IMR-90 (cell line): ENCODE measurements at regions not wholly inside any gene's neighbourhood (a gene's known extent, or its start where the extent isn't known, plus 50 kb on each side); places are given as distances from the start of the nearest gene placed in this dataset.

Experiments used
- ATAC-seq: fragments of 200-7000 bp; cut with Tn5 transposase; 2 replicates; pipeline ENCODE4 v1.9.1; 2020; ENCODE audit warnings: low read depth, mild to moderate bottlenecking, moderate library complexity
- BruUV-seq: library from RNA; stranded (reverse); fragments of 400-500 nt; replicated peaks from 2 replicates; lab custom pipeline; 2021; lab: Mats Ljungman, UMichigan
- CTCF ChIA-PET: fragments of 300-600 bp; formaldehyde crosslinking; extraction: SDS; loops from one replicate; lab custom pipeline; 2021; ENCODE audit warnings: antibody characterized with exemption; lab: Yijun Ruan, JAX
- POLR2A ChIA-PET: fragments of 300-600 bp; sonication (Branson Sonifier 250); formaldehyde crosslinking; loops from one replicate; lab custom pipeline; 2022; ENCODE audit warnings: antibody characterized with exemption; ENCODE audit not compliant: unreplicated experiment; lab: Charles Lee
- DNase-seq: peaks from one replicate; pipeline ENCODE4 v3.0.0; 2013
- H2AFZ ChIP-seq: replicated peaks from 2 replicates; pipeline ENCODE3; 2013; ENCODE audit warnings: low read length, mild to moderate bottlenecking; ENCODE audit not compliant: poor library complexity
- H2AK5ac ChIP-seq: 2 replicates; pipeline ENCODE4 v1.6.1; 2013; ENCODE audit warnings: low read depth, low read length, inconsistent platforms
- H2AK9ac ChIP-seq: replicated peaks from 2 replicates; pipeline ENCODE3; 2013; ENCODE audit warnings: mild to moderate bottlenecking, low read depth, low read length, moderate library complexity; ENCODE audit not compliant: poor library complexity
- H2BK120ac ChIP-seq: 2 replicates; pipeline ENCODE4 v1.6.1; 2013; ENCODE audit warnings: low read depth, low read length, inconsistent platforms
- H2BK15ac ChIP-seq: 3 replicates; pipeline ENCODE4 v1.6.1; 2013; ENCODE audit warnings: low read depth, low read length, inconsistent platforms
- H2BK20ac ChIP-seq: 2 replicates; pipeline ENCODE4 v1.6.1; 2013; ENCODE audit warnings: low read depth, mild to moderate bottlenecking, inconsistent platforms, low read length, moderate library complexity
- H2BK5ac ChIP-seq: 2 replicates; pipeline ENCODE4 v1.6.1; 2013; ENCODE audit warnings: mild to moderate bottlenecking, low read depth, low read length, inconsistent platforms; ENCODE audit not compliant: poor library complexity, severe bottlenecking
- H3K14ac ChIP-seq: replicated peaks from 2 replicates; pipeline ENCODE4 v1.6.1; 2013; ENCODE audit warnings: low read depth, low read length, inconsistent platforms
- H3K18ac ChIP-seq: 2 replicates; pipeline ENCODE4 v1.6.1; 2013; ENCODE audit warnings: low read depth, low read length, control low read depth
- H3K23ac ChIP-seq: 2 replicates; pipeline ENCODE4 v1.6.1; 2013; ENCODE audit warnings: low read depth, low read length, inconsistent platforms
- H3K27ac ChIP-seq: 2 replicates; pipeline ENCODE4 v1.5.1; 2013; ENCODE audit warnings: mild to moderate bottlenecking, control low read depth, low read length; ENCODE audit not compliant: insufficient read depth
- H3K27me3 ChIP-seq: 2 replicates; pipeline ENCODE4 v1.6.1; 2013; ENCODE audit warnings: low read length; ENCODE audit not compliant: control insufficient read depth, insufficient read depth
- H3K36me3 ChIP-seq: 2 replicates; pipeline ENCODE4 v1.6.1; 2013; ENCODE audit warnings: low read length, mixed read lengths; ENCODE audit not compliant: control insufficient read depth, insufficient read depth
- H3K4ac ChIP-seq: 2 replicates; pipeline ENCODE4 v1.6.1; 2013; ENCODE audit warnings: low read depth, low read length, inconsistent platforms
- H3K4me1 ChIP-seq: 2 replicates; pipeline ENCODE4 v1.6.1; 2013; ENCODE audit warnings: low read length, mixed read lengths; ENCODE audit not compliant: control insufficient read depth, insufficient read depth
- H3K4me2 ChIP-seq: 2 replicates; pipeline ENCODE4 v1.6.1; 2013; ENCODE audit warnings: low read depth, mild to moderate bottlenecking, control low read depth, low read length, moderate library complexity
- H3K4me3 ChIP-seq: 2 replicates; pipeline ENCODE4 v1.5.1; 2013; ENCODE audit warnings: low read depth, mild to moderate bottlenecking, control low read depth, low read length, moderate library complexity; ENCODE audit not compliant: insufficient read depth
- H3K56ac ChIP-seq: 2 replicates; pipeline ENCODE4 v1.6.1; 2013; ENCODE audit warnings: low read length, inconsistent platforms; ENCODE audit not compliant: insufficient read depth; ENCODE audit errors: extremely low read depth
- H3K79me1 ChIP-seq, 2 experiments: 2 replicates each; pipeline ENCODE4 v1.6.1; 2013; ENCODE audit warnings: low read length in 2 of 2, inconsistent platforms in 1 of 2, low read depth in 1 of 2
- H3K9ac ChIP-seq: 2 replicates; pipeline ENCODE4 v1.6.1; 2013; ENCODE audit warnings: low read depth, low read length, control low read depth
- H3K9me1 ChIP-seq: 2 replicates; pipeline ENCODE4 v1.6.1; 2013; ENCODE audit warnings: low read length, inconsistent platforms; ENCODE audit not compliant: insufficient read depth
- H3K9me3 ChIP-seq: 2 replicates; pipeline ENCODE4 v1.6.1; 2013; ENCODE audit warnings: low read length; ENCODE audit not compliant: control insufficient read depth, insufficient read depth
- H4K20me1 ChIP-seq: 2 replicates; pipeline ENCODE4 v1.6.1; 2013; ENCODE audit warnings: low read length, inconsistent platforms; ENCODE audit not compliant: insufficient read depth
- H4K5ac ChIP-seq: 2 replicates; pipeline ENCODE4 v1.6.1; 2013; ENCODE audit warnings: mild to moderate bottlenecking, low read depth, low read length, control low read depth
- H4K8ac ChIP-seq, 2 experiments: 2 replicates each; pipeline ENCODE4 v1.6.1; 2013; ENCODE audit warnings: low read depth in 2 of 2, low read length in 2 of 2, control low read depth in 1 of 2, inconsistent platforms in 1 of 2
- H4K91ac ChIP-seq: 2 replicates; pipeline ENCODE4 v1.6.1; 2013; ENCODE audit warnings: low read depth, low read length, inconsistent platforms; ENCODE audit not compliant: insufficient read depth
- CHD1 ChIP-seq: IDR thresholded peaks from 2 replicates; pipeline ENCODE4 v1.6.1; 2012; ENCODE audit warnings: low read depth, low read length, improper control_type of control experiment
- POLR2A ChIP-seq: IDR thresholded peaks from 2 replicates; pipeline ENCODE4 v1.6.1; 2012; ENCODE audit warnings: mild to moderate bottlenecking, low read depth, low read length
- RCOR1 ChIP-seq: IDR thresholded peaks from 2 replicates; pipeline ENCODE4 v1.6.1; 2012; ENCODE audit warnings: mild to moderate bottlenecking, low read length, improper control_type of control experiment; ENCODE audit not compliant: insufficient replicate concordance
- whole genome bisulfite sequencing, 2 experiments: methylation state at CpG; one replicate each; pipeline versions ENCODE4 v1.1.5 to v1.1.7; 2013; ENCODE audit warnings: missing lambda C conversion rate in 2 of 2; ENCODE audit not compliant: insufficient read length in 1 of 2; ENCODE audit errors: extremely low coverage in 2 of 2; 5-methylcytosine and 5-hydroxymethylcytosine counted together
- dilution Hi-C: fragments of 300-500 bp; cut with HindIII; formaldehyde crosslinking; loops from one replicate; pipeline ENCODE4 v1.14.3; 2018; ENCODE audit warnings: low sequenced_read_pairs; ENCODE audit not compliant: unreplicated experiment
- in situ Hi-C: fragments of 300-500 bp; cut with MboI; formaldehyde crosslinking; loops from 3 replicates; pipeline ENCODE4 v1.14.3; 2019; ENCODE audit warnings: low sequenced_read_pairs, inconsistent platforms, mixed read lengths
- intact Hi-C: fragments of 100-400 bp; cut with micrococcal nuclease; formaldehyde crosslinking; loops from 2 replicates; pipeline ENCODE4 v1.10.0; 2022
- TF ChIP-seq, protein P1 (sequence below): conservative IDR thresholded peaks from 2 replicates; pipeline ENCODE4 v1.5.1; 2012; ENCODE audit warnings: mild to moderate bottlenecking, low read depth, low read length, improper control_type of control experiment

DNA sequence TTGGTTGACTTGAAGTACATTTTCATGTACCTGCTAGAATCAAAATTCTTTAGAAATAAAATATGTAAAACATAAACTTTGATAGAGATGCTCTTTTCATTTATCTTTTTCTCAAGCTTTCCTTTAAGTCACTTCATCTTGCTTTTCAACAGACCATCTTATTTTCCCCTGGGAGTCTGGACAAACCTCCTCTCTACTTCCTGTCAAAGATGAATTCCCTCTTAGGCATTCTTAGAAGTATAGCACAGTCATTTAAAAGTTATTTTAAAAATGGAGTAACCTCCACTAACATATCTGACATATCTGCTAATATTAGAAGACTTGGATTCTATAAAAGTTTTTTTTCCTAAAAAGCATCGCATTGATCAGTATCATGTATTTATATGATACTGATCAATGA is 84.8 kb upstream of the PAX6 start:
- Histone ChIP-seq H3K9me1 (no peaks in the 10 kb centered on the region), H2BK5ac (no peak overlapping the region), H4K20me1 (no peaks in the 10 kb centered on the region; the same call in 1 of the 2 replicates), H4K5ac (no peak overlapping the region), H2AK5ac (no peak overlapping the region), H3K4me1 (no peaks in the 10 kb centered on the region), H3K14ac (no peak overlapping the region), H3K56ac (no peak overlapping the region), H3K23ac (no peak overlapping the region), H3K4me2 (no peak overlapping the region), H2AK9ac (no peak overlapping the region), H3K27me3 (no peaks in the 10 kb centered on the region), H2AFZ (no peak overlapping the region), H4K8ac (no peak overlapping the region), H3K9ac (no peak overlapping the region), H2BK15ac (no peak overlapping the region), H3K4me3 (no peak overlapping the region), H3K18ac (no peak overlapping the region), H3K27ac (no peak overlapping the region), H3K36me3 (no peaks in the 10 kb centered on the region), H3K79me1 (no peaks in the 10 kb centered on the region), H2BK120ac (no peak overlapping the region), H4K91ac (no peak overlapping the region), H2BK20ac (no peak overlapping the region), H3K4ac (no peak overlapping the region), H3K9me3 (no peaks in the 10 kb centered on the region)
- POLR2A ChIA-PET, result no interaction called here
- WGBS, 2 experiments, result no CpG with 5 or more reads among the region's 1 CpG
- in situ Hi-C loops (no loop called here), dilution Hi-C loops (no loop called here), intact Hi-C loops (no loop called here)
- no TSS peak for BruUV-seq
- CTCF ChIA-PET, result interaction anchor here (0.6 kb wide), 1 partner anchor 531 kb away, joined by 3 read pairs; no protein-coding TSS in a partner anchor
- ATAC-seq (no peak), DNase-seq (no peak)
- TF ChIP-seq RCOR1 (no peak), CHD1 (no peak), POLR2A (no peak)
- TF ChIP-seq, protein P1, sequence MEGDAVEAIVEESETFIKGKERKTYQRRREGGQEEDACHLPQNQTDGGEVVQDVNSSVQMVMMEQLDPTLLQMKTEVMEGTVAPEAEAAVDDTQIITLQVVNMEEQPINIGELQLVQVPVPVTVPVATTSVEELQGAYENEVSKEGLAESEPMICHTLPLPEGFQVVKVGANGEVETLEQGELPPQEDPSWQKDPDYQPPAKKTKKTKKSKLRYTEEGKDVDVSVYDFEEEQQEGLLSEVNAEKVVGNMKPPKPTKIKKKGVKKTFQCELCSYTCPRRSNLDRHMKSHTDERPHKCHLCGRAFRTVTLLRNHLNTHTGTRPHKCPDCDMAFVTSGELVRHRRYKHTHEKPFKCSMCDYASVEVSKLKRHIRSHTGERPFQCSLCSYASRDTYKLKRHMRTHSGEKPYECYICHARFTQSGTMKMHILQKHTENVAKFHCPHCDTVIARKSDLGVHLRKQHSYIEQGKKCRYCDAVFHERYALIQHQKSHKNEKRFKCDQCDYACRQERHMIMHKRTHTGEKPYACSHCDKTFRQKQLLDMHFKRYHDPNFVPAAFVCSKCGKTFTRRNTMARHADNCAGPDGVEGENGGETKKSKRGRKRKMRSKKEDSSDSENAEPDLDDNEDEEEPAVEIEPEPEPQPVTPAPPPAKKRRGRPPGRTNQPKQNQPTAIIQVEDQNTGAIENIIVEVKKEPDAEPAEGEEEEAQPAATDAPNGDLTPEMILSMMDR, result no peak
